Amygdala (tissue), 56 donors: ENCODE measurements at regions not wholly inside any gene's neighbourhood (a gene's known extent, or its start where the extent isn't known, plus 50 kb on each side); places are given as distances from the start of the nearest gene placed in this dataset.
"Not testable (repeated sequence)": the region's sequence is repeated elsewhere in the genome, so short reads cannot be mapped to it uniquely, and the experiment has no call there.

ENCODE experiments used
- DNase-seq, 56 donors: peaks; one replicate each; lab custom pipeline; 2025; lab: John Stamatoyannopoulos, UW

- no peak for DNase-seq
Observed at GRCh38 chr6:148004651-148005050, 338.0 kb upstream of the SASH1 start.

- no peak for DNase-seq
Observed at GRCh38 chr6:148005806-148006205, 336.8 kb upstream of the SASH1 start.

GRCh38 chr6:148010516-148010915, 332.1 kb upstream of the SASH1 start:
- not testable (repeated sequence) for DNase-seq

GRCh38 chr6:148016013-148016412, 326.6 kb upstream of the SASH1 start:
- DNase-seq = no peak

GRCh38 chr6:148021165-148021564, 321.5 kb upstream of the SASH1 start:
- no peak for DNase-seq

GRCh38 chr6:148021699-148022098, 320.9 kb upstream of the SASH1 start:
- DNase-seq = no peak

- DNase-seq = not testable (repeated sequence)
Observed at GRCh38 chr6:148022279-148022678, 320.4 kb upstream of the SASH1 start.

GRCh38 chr6:148027201-148027600, 315.4 kb upstream of the SASH1 start:
- DNase-seq = no peak

- DNase-seq = no peak
Observed at GRCh38 chr6:148035806-148036390, 306.7 kb upstream of the SASH1 start.

GRCh38 chr6:148037496-148037895, 305.1 kb upstream of the SASH1 start:
- DNase-seq = no peak

GRCh38 chr6:148041546-148041945, 301.1 kb upstream of the SASH1 start:
- DNase-seq = no peak

- DNase-seq = no peak
Observed at GRCh38 chr6:148042536-148042935, 300.1 kb upstream of the SASH1 start.

GRCh38 chr6:148044261-148044751, 298.3 kb upstream of the SASH1 start:
- no peak for DNase-seq

- DNase-seq = no peak
Observed at GRCh38 chr6:148044921-148045320, 297.7 kb upstream of the SASH1 start.

- no peak for DNase-seq
Observed at GRCh38 chr6:148053209-148053608, 289.4 kb upstream of the SASH1 start.

GRCh38 chr6:148053796-148054195, 288.8 kb upstream of the SASH1 start:
- DNase-seq = no peak

- DNase-seq = no peak
Observed at GRCh38 chr6:148054219-148054618, 288.4 kb upstream of the SASH1 start.

GRCh38 chr6:148055419-148055818, 287.2 kb upstream of the SASH1 start:
- no peak for DNase-seq

GRCh38 chr6:148059869-148060268, 282.8 kb upstream of the SASH1 start:
- no peak for DNase-seq

- DNase-seq = no peak
Observed at GRCh38 chr6:148064406-148065134, 278.1 kb upstream of the SASH1 start.

GRCh38 chr6:148068437-148069061, 274.1 kb upstream of the SASH1 start:
- DNase-seq = no peak

- DNase-seq = no peak
Observed at GRCh38 chr6:148069256-148069655, 273.4 kb upstream of the SASH1 start.
